ENCODE measurements at regions not wholly inside any gene's neighbourhood (a gene's known extent, or its start where the extent isn't known, plus 50 kb on each side); places are given as distances from the start of the nearest gene placed in this dataset.

GRCh38 chr6:8279041-8279805, 156.1 kb downstream of the SLC35B3 start:
- Histone ChIP-seq H3K9me2 (replicated peaks; ENCODE audit: control insufficient read depth, low read length) (no peaks in the 10 kb centered on the region), H4K20me1 (ENCODE audit: control insufficient read depth, insufficient read depth, low read depth, low read length) (no peaks in the 10 kb centered on the region), H3K4me2 (ENCODE audit: low read length) (no peak overlapping the region), H3K27me3 (ENCODE audit: control insufficient read depth, low read length) (no peaks in the 10 kb centered on the region), H3K9me3 (ENCODE audit: control insufficient read depth, insufficient read depth, low read length) (no peaks in the 10 kb centered on the region; the same call in 1 of the 2 replicates), H3K4me3 (ENCODE audit: low read length) (no peak overlapping the region), H3K4me1 (ENCODE audit: control insufficient read depth, low read length) (no peaks in the 10 kb centered on the region), H3K79me2 (ENCODE audit: control insufficient read depth, low read length) (no peaks in the 10 kb centered on the region), H3K27ac (ENCODE audit: low read depth, low read length) (no peak overlapping the region), H3K36me3 (ENCODE audit: control insufficient read depth, low read length) (no peaks in the 10 kb centered on the region), H3F3A (ENCODE audit: control insufficient read depth, insufficient read depth) (no peaks in the 10 kb centered on the region)
- no peak for TF ChIP-seq EZH2phosphoT487 (IDR thresholded peaks at IDR 0.05; ENCODE audit: borderline replicate concordance, low read length)
- TF ChIP-seq CTCF (IDR thresholded peaks at IDR 0.05; ENCODE audit: low read depth, low read length, poor library complexity, severe bottlenecking) = no peak

DNA sequence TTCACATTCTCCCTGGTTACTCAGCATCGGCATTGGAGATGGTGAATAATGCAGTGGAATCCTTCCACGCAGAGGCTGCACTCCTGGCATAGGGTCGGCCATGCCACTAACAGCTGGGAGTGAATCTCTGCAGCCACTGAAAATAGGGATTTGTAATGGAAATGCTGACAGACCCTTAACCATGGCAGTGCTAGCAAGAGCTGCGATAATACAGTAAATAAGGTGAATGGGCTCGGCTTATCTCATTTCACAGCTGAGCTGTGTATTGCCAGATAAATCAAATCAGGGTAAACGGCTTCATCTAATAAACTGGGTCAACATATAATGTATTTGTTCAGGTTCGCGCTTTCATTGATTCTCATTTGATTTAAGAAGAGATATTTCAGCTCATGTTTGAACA, 156.8 kb downstream of the SLC35B3 start:
- Histone ChIP-seq H3K4me1 (ENCODE audit: control insufficient read depth, low read length) (no peaks in the 10 kb centered on the region), H4K20me1 (ENCODE audit: control insufficient read depth, insufficient read depth, low read depth, low read length) (no peaks in the 10 kb centered on the region), H3K4me2 (ENCODE audit: low read length) (no peak overlapping the region), H3K27me3 (ENCODE audit: control insufficient read depth, low read length) (no peaks in the 10 kb centered on the region), H3K27ac (ENCODE audit: low read depth, low read length) (no peak overlapping the region), H3K36me3 (ENCODE audit: control insufficient read depth, low read length) (no peaks in the 10 kb centered on the region), H3F3A (ENCODE audit: control insufficient read depth, insufficient read depth) (no peaks in the 10 kb centered on the region), H3K9me2 (replicated peaks; ENCODE audit: control insufficient read depth, low read length) (no peaks in the 10 kb centered on the region), H3K9me3 (ENCODE audit: control insufficient read depth, insufficient read depth, low read length) (no peaks in the 10 kb centered on the region; the same call in 1 of the 2 replicates), H3K79me2 (ENCODE audit: control insufficient read depth, low read length) (no peaks in the 10 kb centered on the region), H3K4me3 (ENCODE audit: low read length) (no peak overlapping the region)
- TF ChIP-seq CTCF (IDR thresholded peaks at IDR 0.05; ENCODE audit: low read depth, low read length, poor library complexity, severe bottlenecking) = no peak
- TF ChIP-seq EZH2phosphoT487 (IDR thresholded peaks at IDR 0.05; ENCODE audit: borderline replicate concordance, low read length) = no peak

GRCh38 chr6:8277769-8278168, 157.6 kb downstream of the SLC35B3 start:
- no peaks in the 10 kb centered on the region for H4K20me1 ChIP-seq (ENCODE audit: control insufficient read depth, insufficient read depth, low read depth, low read length)
- no peaks in the 10 kb centered on the region for H3F3A ChIP-seq (ENCODE audit: control insufficient read depth, insufficient read depth)
- no peak overlapping the region for H3K4me3 ChIP-seq (ENCODE audit: low read length)
- H3K4me1 ChIP-seq (ENCODE audit: control insufficient read depth, low read length) = no peaks in the 10 kb centered on the region
- no peak overlapping the region for H3K27ac ChIP-seq (ENCODE audit: low read depth, low read length)
- no peaks in the 10 kb centered on the region for H3K79me2 ChIP-seq (ENCODE audit: control insufficient read depth, low read length)
- no peaks in the 10 kb centered on the region; the same call in 1 of the 2 replicates for H3K9me3 ChIP-seq (ENCODE audit: control insufficient read depth, insufficient read depth, low read length)
- no peak overlapping the region for H3K4me2 ChIP-seq (ENCODE audit: low read length)
- no peak for TF ChIP-seq CTCF (IDR thresholded peaks at IDR 0.05; ENCODE audit: low read depth, low read length, poor library complexity, severe bottlenecking)
- no peak for TF ChIP-seq EZH2phosphoT487 (IDR thresholded peaks at IDR 0.05; ENCODE audit: borderline replicate concordance, low read length)
- no peaks in the 10 kb centered on the region for H3K36me3 ChIP-seq (ENCODE audit: control insufficient read depth, low read length)
- H3K9me2 ChIP-seq (replicated peaks; ENCODE audit: control insufficient read depth, low read length) = no peaks in the 10 kb centered on the region
- H3K27me3 ChIP-seq (ENCODE audit: control insufficient read depth, low read length) = no peaks in the 10 kb centered on the region

Measured in DOHH2 (cell line).